Upper lobe of left lung (tissue), 6 donors: ENCODE measurements at regions not wholly inside any gene's neighbourhood (a gene's known extent, or its start where the extent isn't known, plus 50 kb on each side); places are given as distances from the start of the nearest gene placed in this dataset.

Experiments used
- ATAC-seq, 2 donors: fragments of 200-7000 bp; cut with Tn5 transposase; one replicate each; pipeline ENCODE4 v1.9.1; 2022; ENCODE audit warnings: mild to moderate bottlenecking in 2 of 2, moderate library complexity in 2 of 2; ENCODE audit not compliant: low FRiP score in 2 of 2
- DNase-seq, 2 donors: peaks; one replicate each; pipeline ENCODE4 v3.0.0-alpha.2; 2019 to 2020
- H3K27ac ChIP-seq, 4 donors: fragments of 200-600 bp; sonication (generic); one replicate each; pipeline ENCODE4 v1.5.1; 2016 to 2019
- H3K27me3 ChIP-seq, 4 donors: fragments of 200-600 bp; sonication (generic); one replicate each; pipeline ENCODE4 v1.5.1; 2017 to 2019
- H3K36me3 ChIP-seq, 4 donors: fragments of 200-600 bp; sonication (generic); one replicate each; pipeline ENCODE4 v1.5.1; 2016 to 2019
- H3K4me1 ChIP-seq, 4 donors: fragments of 200-600 bp; sonication (generic); one replicate each; pipeline ENCODE4 v1.5.1; 2018 to 2019
- H3K4me3 ChIP-seq, 4 donors: fragments of 200-600 bp; sonication (generic); one replicate each; pipeline ENCODE4 v1.5.1; 2017 to 2019; ENCODE audit warnings: mild to moderate bottlenecking in 2 of 4, moderate library complexity in 1 of 4
- H3K9me3 ChIP-seq, 4 donors: fragments of 200-600 bp; sonication (generic); one replicate each; pipeline ENCODE4 v1.5.1; 2018 to 2019
- CTCF ChIP-seq, 6 experiments: fragments of 450-650 bp in 4 of 6; fragments of 200-600 bp in 2 of 6; sonication (generic) in 2 of 6; IDR thresholded peaks; one replicate each; pipeline ENCODE4 v1.5.1; 2016 to 2019; ENCODE audit warnings: antibody characterized with exemption in 6 of 6
- EP300 ChIP-seq, 4 donors: sonication (generic); formaldehyde crosslinking; IDR thresholded peaks; one replicate each; pipeline ENCODE4 v1.5.1; 2017; ENCODE audit warnings: antibody characterized with exemption in 4 of 4, control low read depth in 2 of 4
- POLR2A ChIP-seq, 4 donors: fragments of 450-650 bp; IDR thresholded peaks; one replicate each; pipeline ENCODE4 v1.5.1; 2016 to 2017; ENCODE audit warnings: antibody characterized with exemption in 4 of 4, mild to moderate bottlenecking in 2 of 4
- POLR2AphosphoS5 ChIP-seq, 2 donors: sonication (generic); formaldehyde crosslinking; IDR thresholded peaks; one replicate each; pipeline ENCODE4 v1.5.1; 2017; ENCODE audit warnings: antibody characterized with exemption in 2 of 2
- WGBS, 2 donors: methylation state at CpG; one replicate each; pipeline ENCODE4 v1.1.5; 2017 to 2018; 5-methylcytosine and 5-hydroxymethylcytosine counted together
- donor health status: DM: no; HTN: no; CAD: no; lungs with moderate emphysema.
- donor health status: DM: no; HTN: yes; CAD: no; lungs with severe emphysema.

DNA sequence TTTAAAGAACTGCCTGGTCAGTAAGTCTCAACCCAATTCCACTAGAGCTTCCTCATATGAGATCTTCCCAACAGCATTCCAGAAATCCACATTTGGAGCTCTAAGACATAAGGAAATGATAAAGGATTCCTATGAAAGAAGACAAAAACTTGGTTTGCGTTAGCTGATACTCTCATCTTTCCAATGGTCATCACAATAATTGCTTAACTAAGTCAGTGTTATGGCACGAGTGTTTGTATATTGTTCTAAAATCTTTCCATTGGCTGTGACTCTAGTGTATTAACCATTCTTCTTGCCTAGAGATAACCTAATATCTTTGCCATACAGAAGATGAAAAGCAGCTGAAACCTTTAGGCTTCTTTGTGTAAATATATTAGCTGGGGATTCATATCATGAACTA, 289.0 kb downstream of the SNX13 start:
- no peaks in the 10 kb centered on the region for H3K9me3 ChIP-seq
- ATAC-seq = peak in 1 of 2 donors; percentile 13
- WGBS, 2 donors = 85 to 86% methylated on average over 2 of the region's 2 CpGs
- TF ChIP-seq EP300 (IDR thresholded peaks at IDR 0.05) (no peak), POLR2AphosphoS5 (IDR thresholded peaks at IDR 0.05) (no peak), CTCF (IDR thresholded peaks at IDR 0.05) (no peak), POLR2A (IDR thresholded peaks at IDR 0.05) (no peak)
- H3K27ac ChIP-seq = peak overlapping the region in 1 of 4 donors; percentile 6
- no peaks in the 10 kb centered on the region for H3K27me3 ChIP-seq
- H3K4me3 ChIP-seq = no peak overlapping the region
- H3K4me1 ChIP-seq = peaks cover 0 to 9% (median 0%) of the 10 kb centered on the region in 4 donors
- DNase-seq = no peak
- H3K36me3 ChIP-seq = no peaks in the 10 kb centered on the region

- Histone ChIP-seq H3K27ac (peak overlapping the region in 1 of 4 donors; percentile 29), H3K36me3 (no peaks in the 10 kb centered on the region), H3K9me3 (no peaks in the 10 kb centered on the region), H3K4me3 (no peak overlapping the region), H3K4me1 (peaks cover 0 to 9% (median 0%) of the 10 kb centered on the region in 4 donors), H3K27me3 (no peaks in the 10 kb centered on the region)
- no peak for DNase-seq
- TF ChIP-seq POLR2A (IDR thresholded peaks at IDR 0.05) (no peak), CTCF (IDR thresholded peaks at IDR 0.05) (peak in 2 of 6 experiments; percentile 22 to 40)
- ATAC-seq = peak in 1 of 2 donors; percentile 93
- 50 to 52% methylated on average over 4 of the region's 4 CpGs for WGBS, 2 donors
Observed at GRCh38 chr7:17651863-17652385, 288.4 kb downstream of the SNX13 start.

GRCh38 chr7:17654940-17655339, 285.4 kb downstream of the SNX13 start:
- no peak overlapping the region for H3K27ac ChIP-seq
- WGBS, 2 donors = 41 to 44% methylated on average over 2 of the region's 2 CpGs
- ATAC-seq = no peak

GRCh38 chr7:17659126-17659525, 281.2 kb downstream of the SNX13 start:
- H3K27me3 ChIP-seq = no peaks in the 10 kb centered on the region
- DNase-seq (no peak), ATAC-seq (no peak)
- H3K9me3 ChIP-seq = no peaks in the 10 kb centered on the region
- H3K36me3 ChIP-seq = no peaks in the 10 kb centered on the region
- peaks cover 0 to 5% (median 0%) of the 10 kb centered on the region in 4 donors for H3K4me1 ChIP-seq
- H3K27ac ChIP-seq = no peak overlapping the region
- 96 to 98% methylated on average over 3 of the region's 3 CpGs for WGBS, 2 donors
- H3K4me3 ChIP-seq = no peak overlapping the region
- TF ChIP-seq POLR2AphosphoS5 (IDR thresholded peaks at IDR 0.05) (no peak), CTCF (IDR thresholded peaks at IDR 0.05) (no peak), EP300 (IDR thresholded peaks at IDR 0.05) (no peak), POLR2A (IDR thresholded peaks at IDR 0.05) (no peak)

More at GRCh38 chr7:17654940-17655339, 285.4 kb downstream of the SNX13 start:
- no peak for TF ChIP-seq CTCF (IDR thresholded peaks at IDR 0.05)
- TF ChIP-seq POLR2AphosphoS5 (IDR thresholded peaks at IDR 0.05) = no peak
- TF ChIP-seq EP300 (IDR thresholded peaks at IDR 0.05) = no peak
- TF ChIP-seq POLR2A (IDR thresholded peaks at IDR 0.05) = no peak
- Histone ChIP-seq H3K27me3 (no peaks in the 10 kb centered on the region), H3K36me3 (no peaks in the 10 kb centered on the region), H3K4me3 (no peak overlapping the region), H3K4me1 (peaks cover 0 to 9% (median 0%) of the 10 kb centered on the region in 4 donors), H3K9me3 (no peaks in the 10 kb centered on the region)
- no peak for DNase-seq

GRCh38 chr7:17660116-17660515, 280.2 kb downstream of the SNX13 start:
- ATAC-seq = no peak
- no peaks in the 10 kb centered on the region for H3K27me3 ChIP-seq

More at GRCh38 chr7:17660116-17660515, 280.2 kb downstream of the SNX13 start:
- TF ChIP-seq POLR2A (IDR thresholded peaks at IDR 0.05) (no peak), CTCF (IDR thresholded peaks at IDR 0.05) (no peak), EP300 (IDR thresholded peaks at IDR 0.05) (no peak)
- no peak for DNase-seq
- no peaks in the 10 kb centered on the region for H3K9me3 ChIP-seq
- no peaks in the 10 kb centered on the region for H3K36me3 ChIP-seq
- no peak overlapping the region for H3K27ac ChIP-seq
- no peak overlapping the region for H3K4me3 ChIP-seq
- WGBS, 2 donors = 76 to 86% methylated on average over 1 of the region's 1 CpG
- H3K4me1 ChIP-seq = peaks cover 0 to 3% (median 0%) of the 10 kb centered on the region in 4 donors
